ENCODE measurements at regions not wholly inside any gene's neighbourhood (a gene's known extent, or its start where the extent isn't known, plus 50 kb on each side); places are given as distances from the start of the nearest gene placed in this dataset.
"Not testable (repeated sequence)": the region's sequence is repeated elsewhere in the genome, so short reads cannot be mapped to it uniquely, and the experiment has no call there.

GRCh38 chr1:222061711-222062359, 319.9 kb upstream of the DUSP10 start:
- no peak for DNase-seq

- DNase-seq, result no peak
Observed at GRCh38 chr1:222060210-222060916, 318.5 kb upstream of the DUSP10 start.

- no peak for DNase-seq
Observed at GRCh38 chr1:222058249-222058648, 316.4 kb upstream of the DUSP10 start.

GRCh38 chr1:222057162-222057561, 315.3 kb upstream of the DUSP10 start:
- no peak for DNase-seq

GRCh38 chr1:222054416-222054815, 312.5 kb upstream of the DUSP10 start:
- no peak for DNase-seq

GRCh38 chr1:222053790-222054294, 312.0 kb upstream of the DUSP10 start:
- no peak for DNase-seq

- DNase-seq, result not testable (repeated sequence)
Observed at GRCh38 chr1:222051311-222051710, 309.4 kb upstream of the DUSP10 start.

GRCh38 chr1:222049661-222050060, 307.8 kb upstream of the DUSP10 start:
- not testable (repeated sequence) for DNase-seq

GRCh38 chr1:222049176-222049575, 307.3 kb upstream of the DUSP10 start:
- no peak for DNase-seq

- peak; percentile 77 for DNase-seq
Observed at GRCh38 chr1:222048094-222048595, 306.3 kb upstream of the DUSP10 start.

- no peak for DNase-seq
Observed at GRCh38 chr1:222047366-222047765, 305.5 kb upstream of the DUSP10 start.

- no peak for DNase-seq
Observed at GRCh38 chr1:222046684-222047263, 304.9 kb upstream of the DUSP10 start.

- peak; percentile 37 for DNase-seq
Observed at GRCh38 chr1:222045786-222046185, 303.9 kb upstream of the DUSP10 start.

GRCh38 chr1:222045236-222045635, 303.3 kb upstream of the DUSP10 start:
- no peak for DNase-seq

- peak; percentile 86 for DNase-seq
Observed at GRCh38 chr1:222043444-222044292, 301.8 kb upstream of the DUSP10 start.

- DNase-seq, result peak; percentile 80
Observed at GRCh38 chr1:222042120-222042519, 300.2 kb upstream of the DUSP10 start.

GRCh38 chr1:222040955-222041354, 299.1 kb upstream of the DUSP10 start:
- no peak for DNase-seq

GRCh38 chr1:222040121-222040805, 298.4 kb upstream of the DUSP10 start:
- no peak for DNase-seq

GRCh38 chr1:222038971-222039370, 297.1 kb upstream of the DUSP10 start:
- no peak for DNase-seq

GRCh38 chr1:222037720-222038119, 295.8 kb upstream of the DUSP10 start:
- no peak for DNase-seq

GRCh38 chr1:222034790-222035189, 292.9 kb upstream of the DUSP10 start:
- no peak for DNase-seq

- no peak for DNase-seq
Observed at GRCh38 chr1:222033450-222033849, 291.6 kb upstream of the DUSP10 start.

Data from fibroblast of skin of back (primary cell).